Epithelial cell of proximal tubule (primary cell): ENCODE measurements at regions not wholly inside any gene's neighbourhood (a gene's known extent, or its start where the extent isn't known, plus 50 kb on each side); places are given as distances from the start of the nearest gene placed in this dataset.
A peak's percentile ranks its signal among the peaks of the same experiment; 100 is the strongest.

Experiments
- DNase-seq: peaks from one replicate; pipeline ENCODE4 v3.0.0-alpha.2; 2011; ENCODE audit warnings: low read depth
- H3K4me3 ChIP-seq: 2 replicates; pipeline ENCODE4 v1.5.1; 2011; ENCODE audit warnings: low read depth, mild to moderate bottlenecking, low read length
- CTCF ChIP-seq: conservative IDR thresholded peaks from 2 replicates; pipeline ENCODE4 v1.5.1; 2012; ENCODE audit warnings: low read depth, mild to moderate bottlenecking, low read length

- TF ChIP-seq CTCF = no peak
- no peak overlapping the region for H3K4me3 ChIP-seq
- no peak for DNase-seq
Measured at GRCh38 chr7:17396692-17397091, 98.2 kb downstream of the AHR start.

DNA sequence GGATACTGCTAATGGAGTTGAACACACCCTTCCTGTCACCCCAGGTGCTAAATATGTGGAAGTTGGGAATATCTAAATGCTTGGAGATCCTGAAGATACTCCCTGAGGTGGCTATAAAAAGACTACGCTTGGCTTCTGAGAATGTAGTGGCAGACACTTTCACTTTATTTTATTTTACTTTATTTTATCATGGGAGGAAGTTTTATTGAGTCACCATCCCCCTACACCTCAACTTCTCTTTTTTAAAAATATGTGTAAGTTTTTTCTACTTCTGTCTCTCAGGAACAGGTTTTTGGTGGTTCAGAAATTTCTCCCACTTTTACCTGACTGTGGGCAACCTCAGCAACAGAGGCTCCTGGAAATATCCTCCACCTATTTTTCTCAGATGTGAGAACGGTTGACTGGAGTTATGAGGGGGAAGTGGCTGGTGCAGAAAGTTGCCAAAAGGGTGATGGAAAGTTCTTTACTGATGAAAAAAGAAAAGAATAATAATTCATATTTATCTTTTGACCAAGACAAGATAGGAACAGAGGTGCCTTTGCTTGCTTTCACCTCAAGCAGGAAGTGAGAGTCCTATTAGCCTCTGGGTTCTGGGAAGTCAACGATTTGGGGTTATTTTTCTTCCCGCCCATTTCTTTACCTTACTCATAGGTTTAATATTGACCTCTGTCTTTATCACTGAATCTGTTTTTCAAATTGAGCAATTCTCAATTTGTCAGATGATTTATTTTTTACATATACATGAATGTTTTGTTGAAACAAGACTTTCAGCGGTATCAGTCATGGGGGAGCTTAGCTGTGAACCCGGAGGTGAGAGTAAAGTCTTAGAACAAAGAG, 103.6 kb downstream of the AHR start:
- H3K4me3 ChIP-seq = no peak overlapping the region
- DNase-seq = no peak
- TF ChIP-seq CTCF = no peak

GRCh38 chr7:17402628-17403278, 104.3 kb downstream of the AHR start:
- no peak for DNase-seq
- no peak for TF ChIP-seq CTCF
- H3K4me3 ChIP-seq = no peak overlapping the region

- no peak overlapping the region for H3K4me3 ChIP-seq
- no peak for DNase-seq
- TF ChIP-seq CTCF = no peak
Measured at GRCh38 chr7:17404006-17404405, 105.6 kb downstream of the AHR start.

GRCh38 chr7:17405786-17406185, 107.3 kb downstream of the AHR start:
- no peak for TF ChIP-seq CTCF

GRCh38 chr7:17406738-17407137, 108.3 kb downstream of the AHR start:
- DNase-seq = no peak
- TF ChIP-seq CTCF = no peak
- H3K4me3 ChIP-seq = no peak overlapping the region

More at GRCh38 chr7:17405786-17406185, 107.3 kb downstream of the AHR start:
- H3K4me3 ChIP-seq = no peak overlapping the region
- DNase-seq = peak; percentile 93

DNA sequence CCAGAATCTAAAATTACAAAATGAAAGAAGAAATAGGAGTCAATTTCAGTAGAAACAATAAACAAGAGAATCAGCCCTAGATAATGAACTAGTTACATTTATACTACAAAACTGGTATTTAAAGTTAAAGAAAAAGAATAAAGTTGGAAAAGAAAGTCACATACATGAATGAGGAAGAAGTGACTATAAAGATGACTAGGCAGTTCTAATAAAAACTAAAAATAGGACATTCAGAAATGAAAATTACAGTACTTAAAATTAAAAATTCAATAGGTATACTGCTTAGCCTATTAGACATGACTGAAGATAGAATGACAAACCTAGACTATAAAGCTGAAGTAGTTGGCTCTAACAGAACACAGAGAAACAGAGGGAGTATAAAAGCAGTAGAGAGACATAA, 108.8 kb downstream of the AHR start:
- H3K4me3 ChIP-seq = no peak overlapping the region
- no peak for TF ChIP-seq CTCF
- DNase-seq = no peak
